ENCODE measurements at regions not wholly inside any gene's neighbourhood (a gene's known extent, or its start where the extent isn't known, plus 50 kb on each side); places are given as distances from the start of the nearest gene placed in this dataset.
"Not testable (repeated sequence)": the region's sequence is repeated elsewhere in the genome, so short reads cannot be mapped to it uniquely, and the experiment has no call there.

GRCh38 chr9:31588756-31589155 is 795.7 kb upstream of the ACO1 start:
- H3K9me3 ChIP-seq, result no peaks in the 10 kb centered on the region
- no peak overlapping the region for H3K27ac ChIP-seq (replicated peaks in 1 of 4)
- H3K27me3 ChIP-seq, result no peaks in the 10 kb centered on the region
- intact Hi-C loops (cut with DNase I), result no loop called here
- H3K4me1 ChIP-seq, result no peaks in the 10 kb centered on the region
- TF ChIP-seq POLR2AphosphoS5 (IDR thresholded peaks at IDR 0.05), result no peak
- TF ChIP-seq, protein P1, sequence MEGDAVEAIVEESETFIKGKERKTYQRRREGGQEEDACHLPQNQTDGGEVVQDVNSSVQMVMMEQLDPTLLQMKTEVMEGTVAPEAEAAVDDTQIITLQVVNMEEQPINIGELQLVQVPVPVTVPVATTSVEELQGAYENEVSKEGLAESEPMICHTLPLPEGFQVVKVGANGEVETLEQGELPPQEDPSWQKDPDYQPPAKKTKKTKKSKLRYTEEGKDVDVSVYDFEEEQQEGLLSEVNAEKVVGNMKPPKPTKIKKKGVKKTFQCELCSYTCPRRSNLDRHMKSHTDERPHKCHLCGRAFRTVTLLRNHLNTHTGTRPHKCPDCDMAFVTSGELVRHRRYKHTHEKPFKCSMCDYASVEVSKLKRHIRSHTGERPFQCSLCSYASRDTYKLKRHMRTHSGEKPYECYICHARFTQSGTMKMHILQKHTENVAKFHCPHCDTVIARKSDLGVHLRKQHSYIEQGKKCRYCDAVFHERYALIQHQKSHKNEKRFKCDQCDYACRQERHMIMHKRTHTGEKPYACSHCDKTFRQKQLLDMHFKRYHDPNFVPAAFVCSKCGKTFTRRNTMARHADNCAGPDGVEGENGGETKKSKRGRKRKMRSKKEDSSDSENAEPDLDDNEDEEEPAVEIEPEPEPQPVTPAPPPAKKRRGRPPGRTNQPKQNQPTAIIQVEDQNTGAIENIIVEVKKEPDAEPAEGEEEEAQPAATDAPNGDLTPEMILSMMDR (IDR thresholded peaks at IDR 0.05), result no peak
- no peak for TF ChIP-seq EP300 (IDR thresholded peaks at IDR 0.05)
- TF ChIP-seq POLR2A (IDR thresholded peaks at IDR 0.05; ENCODE audit: low read depth), result no peak
- H3K4me3 ChIP-seq, result no peak overlapping the region
- no peak for DNase-seq (ENCODE audit: extremely low spot score)
- no peaks in the 10 kb centered on the region for H3K36me3 ChIP-seq

DNA sequence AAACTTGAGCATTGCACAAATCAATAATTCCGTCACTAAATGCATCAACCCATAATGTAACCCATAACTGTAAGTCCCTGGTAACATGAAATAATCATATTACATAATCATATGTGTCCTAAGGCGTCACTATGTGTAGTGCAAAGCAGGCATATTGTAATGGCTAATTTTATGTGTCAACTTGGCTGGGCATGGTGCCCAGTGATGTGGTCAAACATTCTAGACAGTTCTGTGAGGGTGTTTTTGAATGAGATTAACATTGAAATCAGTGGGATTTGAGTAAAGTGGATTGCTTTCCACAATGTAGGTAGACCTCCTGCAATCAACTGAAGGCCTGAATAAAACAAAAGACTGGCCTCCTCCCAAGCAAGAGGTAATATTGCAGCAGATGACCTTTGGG is 794.4 kb upstream of the ACO1 start:
- Histone ChIP-seq H3K27ac (replicated peaks in 1 of 4) (no peak overlapping the region), H3K9me3 (no peaks in the 10 kb centered on the region), H3K27me3 (no peaks in the 10 kb centered on the region), H3K36me3 (no peaks in the 10 kb centered on the region), H3K4me3 (no peak overlapping the region), H3K4me1 (no peaks in the 10 kb centered on the region)
- TF ChIP-seq EP300 (IDR thresholded peaks at IDR 0.05), result no peak
- TF ChIP-seq, protein P1 (IDR thresholded peaks at IDR 0.05), result no peak
- TF ChIP-seq POLR2AphosphoS5 (IDR thresholded peaks at IDR 0.05), result no peak
- TF ChIP-seq POLR2A (IDR thresholded peaks at IDR 0.05; ENCODE audit: low read depth), result no peak
- DNase-seq (ENCODE audit: extremely low spot score), result no peak
- intact Hi-C loops (cut with DNase I), result no loop called here
- WGBS, result 90% methylated on average over 2 of the region's 2 CpGs

- DNase-seq (ENCODE audit: extremely low spot score); H3K4me1 ChIP-seq; H3K9me3 ChIP-seq; H3K27ac ChIP-seq (replicated peaks in 1 of 4); intact Hi-C loops (cut with DNase I); H3K4me3 ChIP-seq; H3K27me3 ChIP-seq; H3K36me3 ChIP-seq: not testable (repeated sequence)
- 99% methylated on average over 5 of the region's 5 CpGs for WGBS
Observed at GRCh38 chr9:31597086-31597485, 787.4 kb upstream of the ACO1 start.

DNA sequence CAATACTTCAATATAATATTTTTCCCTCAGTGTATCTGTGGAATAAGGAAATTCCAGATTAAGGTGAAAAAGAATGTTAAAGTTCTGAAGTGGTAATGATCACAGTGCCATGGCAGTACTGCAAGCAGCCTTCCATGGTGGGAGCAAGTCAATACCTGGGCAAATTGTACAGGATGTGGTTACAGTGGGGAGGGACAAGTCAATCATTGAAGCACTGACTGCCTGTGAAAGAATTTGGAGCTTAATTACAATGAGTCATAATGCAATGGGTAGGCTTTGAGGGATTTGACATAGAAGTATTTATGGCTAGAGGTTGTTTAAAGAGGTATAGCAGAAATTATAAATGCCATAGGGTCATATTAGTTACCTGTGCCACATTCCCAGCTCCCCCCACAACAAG is 786.5 kb upstream of the ACO1 start:
- intact Hi-C loops (cut with DNase I), result no loop called here
- no peaks in the 10 kb centered on the region for H3K36me3 ChIP-seq
- DNase-seq (ENCODE audit: extremely low spot score), result no peak
- H3K27ac ChIP-seq (replicated peaks in 1 of 4), result no peak overlapping the region
- no peak for TF ChIP-seq POLR2A (IDR thresholded peaks at IDR 0.05; ENCODE audit: low read depth)
- no peak for TF ChIP-seq EP300 (IDR thresholded peaks at IDR 0.05)
- no peak for TF ChIP-seq POLR2AphosphoS5 (IDR thresholded peaks at IDR 0.05)
- TF ChIP-seq, protein P1 (IDR thresholded peaks at IDR 0.05), result no peak
- no peak overlapping the region for H3K4me3 ChIP-seq
- no peaks in the 10 kb centered on the region for H3K4me1 ChIP-seq
- no peaks in the 10 kb centered on the region for H3K27me3 ChIP-seq
- no peaks in the 10 kb centered on the region for H3K9me3 ChIP-seq

GRCh38 chr9:31601666-31602065 is 782.8 kb upstream of the ACO1 start:
- TF ChIP-seq, protein P1 (IDR thresholded peaks at IDR 0.05), result no peak
- no peak overlapping the region for H3K4me3 ChIP-seq
- H3K9me3 ChIP-seq, result no peaks in the 10 kb centered on the region
- no peaks in the 10 kb centered on the region for H3K4me1 ChIP-seq
- H3K27ac ChIP-seq (replicated peaks in 1 of 4), result no peak overlapping the region
- H3K36me3 ChIP-seq, result no peaks in the 10 kb centered on the region
- DNase-seq (ENCODE audit: extremely low spot score), result no peak
- no peaks in the 10 kb centered on the region for H3K27me3 ChIP-seq
- intact Hi-C loops (cut with DNase I), result no loop called here

Measured in esophagus muscularis mucosa (tissue), 4 donors.